ENCODE measurements at regions not wholly inside any gene's neighbourhood (a gene's known extent, or its start where the extent isn't known, plus 50 kb on each side); places are given as distances from the start of the nearest gene placed in this dataset.

DNA sequence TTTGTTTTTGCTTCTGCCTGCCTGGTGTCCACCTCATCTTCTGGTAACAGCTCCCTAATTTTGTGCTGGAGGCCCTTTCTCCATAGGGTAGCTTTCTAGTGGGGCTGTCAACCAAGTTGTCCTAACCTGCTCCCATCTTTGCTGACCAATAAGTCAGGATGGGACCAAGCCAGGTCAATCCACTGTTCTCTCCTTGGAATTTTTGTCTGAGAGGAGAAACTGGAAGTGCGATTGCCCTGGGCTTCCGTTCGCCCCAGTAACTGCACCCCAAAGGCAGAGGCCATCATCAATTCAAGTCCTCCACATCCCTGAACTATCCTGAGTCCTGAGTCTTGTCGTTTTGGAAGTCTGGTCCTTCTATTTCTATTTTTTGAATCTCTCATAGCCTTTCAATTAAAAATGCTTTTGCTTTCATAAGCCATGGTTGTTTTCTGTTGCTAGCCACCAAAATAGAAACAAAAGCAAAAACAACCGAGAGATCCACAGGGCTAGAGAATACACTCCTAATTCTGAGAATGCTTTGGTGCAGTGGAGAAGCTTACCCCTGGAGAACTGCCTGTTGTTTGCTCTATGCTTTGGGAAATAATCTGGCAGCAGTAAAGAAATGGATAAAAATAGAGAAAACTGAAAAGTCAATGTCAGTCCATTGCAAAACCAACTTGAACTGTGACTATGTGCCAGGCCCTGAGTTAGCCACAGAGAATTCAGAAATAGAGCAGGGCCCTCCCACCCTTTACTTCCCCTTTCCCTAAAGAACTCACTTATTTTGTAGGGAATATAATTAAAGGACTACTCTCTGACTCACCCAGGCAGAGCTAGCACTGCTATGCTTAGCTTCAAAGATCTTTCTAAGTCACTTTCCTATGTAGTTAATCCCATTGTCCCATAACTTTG lies 368.1 kb downstream of the CXCL12 start:
- ATAC-seq (peak; percentile 32 to 70 (median 56)), DNase-seq (no peak)
- Histone ChIP-seq H3K9me3 (peaks cover 0 to 3% (median 0%) of the 10 kb centered on the region in 11 donors), H3K36me3 (no peaks in the 10 kb centered on the region), H3K27ac (peak overlapping the region in 9 of 10 donors; percentile 27 to 69 (median 63)), H3K4me1 (peaks cover 9 to 43% (median 20%) of the 10 kb centered on the region in 9 donors), H3K4me3 (no peak overlapping the region), H3K27me3 (no peaks in the 10 kb centered on the region)
- 65 to 74% methylated on average over 5 of the region's 5 CpGs for WGBS, 2 donors
- TF ChIP-seq, protein P1, sequence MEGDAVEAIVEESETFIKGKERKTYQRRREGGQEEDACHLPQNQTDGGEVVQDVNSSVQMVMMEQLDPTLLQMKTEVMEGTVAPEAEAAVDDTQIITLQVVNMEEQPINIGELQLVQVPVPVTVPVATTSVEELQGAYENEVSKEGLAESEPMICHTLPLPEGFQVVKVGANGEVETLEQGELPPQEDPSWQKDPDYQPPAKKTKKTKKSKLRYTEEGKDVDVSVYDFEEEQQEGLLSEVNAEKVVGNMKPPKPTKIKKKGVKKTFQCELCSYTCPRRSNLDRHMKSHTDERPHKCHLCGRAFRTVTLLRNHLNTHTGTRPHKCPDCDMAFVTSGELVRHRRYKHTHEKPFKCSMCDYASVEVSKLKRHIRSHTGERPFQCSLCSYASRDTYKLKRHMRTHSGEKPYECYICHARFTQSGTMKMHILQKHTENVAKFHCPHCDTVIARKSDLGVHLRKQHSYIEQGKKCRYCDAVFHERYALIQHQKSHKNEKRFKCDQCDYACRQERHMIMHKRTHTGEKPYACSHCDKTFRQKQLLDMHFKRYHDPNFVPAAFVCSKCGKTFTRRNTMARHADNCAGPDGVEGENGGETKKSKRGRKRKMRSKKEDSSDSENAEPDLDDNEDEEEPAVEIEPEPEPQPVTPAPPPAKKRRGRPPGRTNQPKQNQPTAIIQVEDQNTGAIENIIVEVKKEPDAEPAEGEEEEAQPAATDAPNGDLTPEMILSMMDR (IDR thresholded peaks at IDR 0.05) = no peak
- intact Hi-C loops (cut with DNase I) = loop anchor here in 1 of 10 donors (10.0 kb wide), 1 partner anchor 322 kb away; no protein-coding TSS in a partner anchor

- intact Hi-C loops (cut with DNase I) = loop anchor here in 1 of 10 donors (10.0 kb wide), 1 partner anchor 321 kb away; no protein-coding TSS in a partner anchor
- TF ChIP-seq, protein P1 (IDR thresholded peaks at IDR 0.05) = no peak
- Histone ChIP-seq H3K27me3 (no peaks in the 10 kb centered on the region), H3K27ac (peak overlapping the region in 7 of 10 donors; percentile 45 to 69 (median 64)), H3K4me1 (peaks cover 7 to 45% (median 24%) of the 10 kb centered on the region in 9 donors), H3K4me3 (no peak overlapping the region), H3K9me3 (peaks cover 0 to 3% (median 0%) of the 10 kb centered on the region in 11 donors), H3K36me3 (no peaks in the 10 kb centered on the region)
- WGBS, 2 donors = 95 to 97% methylated on average over 7 of the region's 7 CpGs
- ATAC-seq (no peak), DNase-seq (no peak)
Measured at GRCh38 chr10:44015702-44016500, 367.2 kb upstream of the ZNF32 start.

GRCh38 chr10:44014644-44015250 lies 366.1 kb upstream of the ZNF32 start:
- H3K36me3 ChIP-seq = no peaks in the 10 kb centered on the region
- H3K4me3 ChIP-seq = no peak overlapping the region
- peak overlapping the region in 4 of 10 donors; percentile 7 to 65 (median 39) for H3K27ac ChIP-seq
- TF ChIP-seq, protein P1 (IDR thresholded peaks at IDR 0.05) = no peak
- peaks cover 4 to 46% (median 33%) of the 10 kb centered on the region in 9 donors for H3K4me1 ChIP-seq
- ATAC-seq (no peak), DNase-seq (no peak)
- H3K9me3 ChIP-seq = peaks cover 0 to 3% (median 0%) of the 10 kb centered on the region in 11 donors
- 96 to 98% methylated on average over 16 of the region's 16 CpGs for WGBS, 2 donors
- H3K27me3 ChIP-seq = no peaks in the 10 kb centered on the region
- intact Hi-C loops (cut with DNase I) = loop anchor here in 1 of 10 donors (10.0 kb wide), 1 partner anchor 320 kb away; no protein-coding TSS in a partner anchor

Data from heart right ventricle (tissue), 16 donors.